ENCODE measurements at regions not wholly inside any gene's neighbourhood (a gene's known extent, or its start where the extent isn't known, plus 50 kb on each side); places are given as distances from the start of the nearest gene placed in this dataset.

GRCh38 chr6:159113223-159113622 lies 56.0 kb upstream of the FNDC1 start (continued):
- TF ChIP-seq ATF1 (CRISPR knock-in tag; IDR thresholded peaks at IDR 0.05): no peak
- no peak for TF ChIP-seq ATF1 (tag; IDR thresholded peaks at IDR 0.05)
- TF ChIP-seq ID3 (CRISPR knock-in tag; IDR thresholded peaks at IDR 0.05): no peak
- TF ChIP-seq ID3 (tag; IDR thresholded peaks at IDR 0.05): no peak
- TF ChIP-seq, protein P1, sequence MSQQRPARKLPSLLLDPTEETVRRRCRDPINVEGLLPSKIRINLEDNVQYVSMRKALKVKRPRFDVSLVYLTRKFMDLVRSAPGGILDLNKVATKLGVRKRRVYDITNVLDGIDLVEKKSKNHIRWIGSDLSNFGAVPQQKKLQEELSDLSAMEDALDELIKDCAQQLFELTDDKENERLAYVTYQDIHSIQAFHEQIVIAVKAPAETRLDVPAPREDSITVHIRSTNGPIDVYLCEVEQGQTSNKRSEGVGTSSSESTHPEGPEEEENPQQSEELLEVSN (IDR thresholded peaks at IDR 0.05; ENCODE audit: borderline replicate concordance in 1 of 2, extremely low read depth in 1 of 2, insufficient read depth in 1 of 2, insufficient read length in 1 of 2, low read depth in 1 of 2, low read length in 1 of 2, poor library complexity in 1 of 2, severe bottlenecking in 1 of 2): no peak

GRCh38 chr6:159112714-159113113 lies 56.5 kb upstream of the FNDC1 start:
- intact Hi-C loops (cut with micrococcal nuclease): no loop called here
- Histone ChIP-seq H3K9ac (ENCODE audit: insufficient read depth in 1 of 2, low read depth in 2 of 2, low read length in 2 of 2) (no peak overlapping the region), H3K79me2 (ENCODE audit: control insufficient read depth, insufficient read depth, low read length) (no peaks in the 10 kb centered on the region), H3K27ac (ENCODE audit: extremely low read depth, low read depth, low read length) (no peak overlapping the region), H3K4me3 (no peak overlapping the region), H2AFZ (ENCODE audit: low read depth, low read length) (no peak overlapping the region), H3K4me1 (replicated peaks in 1 of 2; ENCODE audit: control insufficient read depth in 2 of 2, insufficient read depth in 2 of 2, low read length in 2 of 2) (peaks cover 0 to 1% of the 10 kb centered on the region in 2 experiments; a peak in 1 of 5 replicates), H3K36me3 (ENCODE audit: control insufficient read depth, insufficient read depth, low read length) (no peaks in the 10 kb centered on the region), H3K4me2 (ENCODE audit: insufficient read depth, low read length) (no peak overlapping the region), H3K9me1 (ENCODE audit: control insufficient read depth, insufficient read depth, low read length) (no peaks in the 10 kb centered on the region), H3K9me3 (replicated peaks; ENCODE audit: control insufficient read depth, insufficient read depth, low read depth, low read length) (no peaks in the 10 kb centered on the region), H4K20me1 (replicated peaks; ENCODE audit: control insufficient read depth, insufficient read depth, low read length) (no peaks in the 10 kb centered on the region; the same call in 1 of the 2 replicates), H3K27me3 (ENCODE audit: control insufficient read depth in 2 of 2, insufficient read depth in 2 of 2, low read length in 2 of 2) (peaks cover 33 to 46% of the 10 kb centered on the region in 2 experiments)
- TF ChIP-seq TSC22D4 (tag; IDR thresholded peaks at IDR 0.05): no peak
- TF ChIP-seq NCOA1 (IDR thresholded peaks at IDR 0.05; ENCODE audit: low read depth): no peak
- no peak for TF ChIP-seq SMARCA4 (IDR thresholded peaks at IDR 0.05)
- no peak for TF ChIP-seq ZNF354B (CRISPR knock-in tag; IDR thresholded peaks at IDR 0.05)
- TF ChIP-seq RBM15 (IDR thresholded peaks at IDR 0.05; ENCODE audit: insufficient read depth, low read length): no peak
- TF ChIP-seq RBM25 (IDR thresholded peaks at IDR 0.05; ENCODE audit: low read depth, low read length, severe bottlenecking): peak; percentile 47
- no peak for DNase-seq (ENCODE audit: extremely low read depth in 1 of 4, low spot score in 3 of 4)
- CTCF ChIA-PET (ENCODE audit: low intra/inter-chr PET ratio): no interaction called here
- POLR2A ChIA-PET: interaction anchor here (0.6 to 1.2 kb wide), 2 partner anchors 16 to 622 kb away, joined by 3 read pairs; no protein-coding TSS in a partner anchor
- BruUV-seq (replicated peaks): no TSS peak
- no peak for ATAC-seq
- in situ Hi-C loops (cut with MboI): loop anchor here (25.0 kb wide), 1 partner anchor 425 kb away; no protein-coding TSS in a partner anchor
- FAIRE-seq: no peak
- 1% methylated on average over 9 of the region's 9 CpGs for WGBS (ENCODE audit: insufficient coverage, low coverage, missing lambda C conversion rate)
